CD4-positive, CD25-positive, alpha-beta regulatory T cell (primary cell): ENCODE measurements at regions not wholly inside any gene's neighbourhood (a gene's known extent, or its start where the extent isn't known, plus 50 kb on each side); places are given as distances from the start of the nearest gene placed in this dataset.
"Not testable (repeated sequence)": the region's sequence is repeated elsewhere in the genome, so short reads cannot be mapped to it uniquely, and the experiment has no call there.

Experiments
- ATAC-seq, 2 donors: fragments of 150-1000 bp; cut with Tn5 transposase; one replicate each; pipeline ENCODE4 v1.10.0; 2021; ENCODE audit warnings: low read depth in 2 of 2, moderate number of reproducible peaks in 2 of 2, moderate library complexity in 1 of 2
- DNase-seq, 3 donors: peaks; one replicate each; pipeline versions ENCODE4 v3.0.0 to v3.0.0-alpha.2; 2012 to 2022; ENCODE audit warnings: mixed read lengths in 1 of 3
- H3K27ac ChIP-seq: one replicate; pipeline ENCODE4 v1.7.0; 2013; ENCODE audit warnings: mild to moderate bottlenecking, low read length; ENCODE audit not compliant: insufficient read depth, poor library complexity, severe bottlenecking
- H3K27me3 ChIP-seq: one replicate; pipeline ENCODE4 v1.7.0; 2013; ENCODE audit warnings: low read length; ENCODE audit not compliant: control insufficient read depth, insufficient read depth
- H3K36me3 ChIP-seq: one replicate; pipeline ENCODE4 v1.7.0; 2013; ENCODE audit warnings: mild to moderate bottlenecking, low read length, moderate library complexity; ENCODE audit not compliant: control insufficient read depth, insufficient read depth
- H3K4me1 ChIP-seq: 2 replicates; pipeline ENCODE4 v1.7.0; 2013; ENCODE audit warnings: mild to moderate bottlenecking, low read length; ENCODE audit not compliant: insufficient read depth, control insufficient read depth, poor library complexity, severe bottlenecking
- H3K4me3 ChIP-seq: one replicate; pipeline ENCODE4 v1.7.0; 2013; ENCODE audit warnings: low read depth, mild to moderate bottlenecking, low read length, moderate library complexity
- H3K9me3 ChIP-seq, 2 experiments: 1 replicate in 1 of 2; 2 replicates in 1 of 2; pipeline ENCODE4 v1.7.0; 2013; ENCODE audit warnings: low read length in 2 of 2, mild to moderate bottlenecking in 1 of 2, moderate library complexity in 1 of 2; ENCODE audit not compliant: control insufficient read depth in 2 of 2
- H3K27ac Mint-ChIP-seq, 3 donors: one replicate each; pipeline ENCODE4 v1.8.0; 2020 to 2022; ENCODE audit warnings: mild to moderate bottlenecking in 3 of 3, mixed read lengths in 3 of 3, moderate library complexity in 2 of 3
- H3K27me3 Mint-ChIP-seq: one replicate; pipeline ENCODE4 v1.8.0; 2022; ENCODE audit warnings: mild to moderate bottlenecking, mixed read lengths
- H3K36me3 Mint-ChIP-seq: one replicate; pipeline ENCODE4 v1.8.0; 2020; ENCODE audit warnings: mixed read lengths
- H3K4me1 Mint-ChIP-seq, 4 donors: one replicate each; pipeline ENCODE4 v1.8.0; 2020 to 2022; ENCODE audit warnings: mixed read lengths in 4 of 4, mild to moderate bottlenecking in 1 of 4
- H3K4me3 Mint-ChIP-seq, 4 donors: one replicate each; pipeline ENCODE4 v1.8.0; 2020 to 2022; ENCODE audit warnings: mild to moderate bottlenecking in 4 of 4, mixed read lengths in 4 of 4, moderate library complexity in 3 of 4
- H3K9me3 Mint-ChIP-seq, 7 donors: one replicate each; pipeline ENCODE4 v1.8.0; 2020 to 2022; ENCODE audit warnings: mixed read lengths in 7 of 7, mild to moderate bottlenecking in 3 of 7, moderate library complexity in 2 of 7

DNA sequence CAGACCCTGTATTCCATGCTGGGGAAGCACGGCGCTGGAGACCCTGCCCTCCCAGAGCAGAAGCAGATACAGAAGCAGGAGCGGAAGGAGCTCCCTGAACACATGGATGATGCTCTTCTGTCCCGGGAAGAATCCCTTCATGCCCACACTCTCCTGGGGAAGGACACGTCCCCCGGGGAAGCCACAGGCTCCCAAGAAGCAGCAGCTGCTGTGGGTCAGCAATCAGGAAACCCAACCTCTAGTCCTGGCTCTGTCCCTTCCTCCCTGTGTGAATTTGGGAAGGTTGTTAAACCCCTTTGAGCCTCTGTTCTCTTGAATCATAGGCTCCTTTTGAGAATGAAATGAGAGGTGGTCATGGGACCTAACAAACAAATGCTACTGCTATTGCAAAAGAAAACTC lies 176.2 kb upstream of the TPM1 start:
- Mint-ChIP-seq H3K27me3 (peaks cover 5% of the 10 kb centered on the region), H3K4me3 (no peak overlapping the region), H3K9me3 (peaks cover 0 to 3% (median 0%) of the 10 kb centered on the region in 7 donors), H3K4me1 (no peaks in the 10 kb centered on the region), H3K27ac (no peak overlapping the region), H3K36me3 (no peaks in the 10 kb centered on the region)
- ATAC-seq (no peak), DNase-seq (no peak)
- no peaks in the 10 kb centered on the region for H3K4me1 ChIP-seq
- no peaks in the 10 kb centered on the region for H3K9me3 ChIP-seq
- H3K36me3 ChIP-seq = no peaks in the 10 kb centered on the region
- H3K27me3 ChIP-seq = no peaks in the 10 kb centered on the region
- H3K4me3 ChIP-seq = no peak overlapping the region
- no peak overlapping the region for H3K27ac ChIP-seq

DNA sequence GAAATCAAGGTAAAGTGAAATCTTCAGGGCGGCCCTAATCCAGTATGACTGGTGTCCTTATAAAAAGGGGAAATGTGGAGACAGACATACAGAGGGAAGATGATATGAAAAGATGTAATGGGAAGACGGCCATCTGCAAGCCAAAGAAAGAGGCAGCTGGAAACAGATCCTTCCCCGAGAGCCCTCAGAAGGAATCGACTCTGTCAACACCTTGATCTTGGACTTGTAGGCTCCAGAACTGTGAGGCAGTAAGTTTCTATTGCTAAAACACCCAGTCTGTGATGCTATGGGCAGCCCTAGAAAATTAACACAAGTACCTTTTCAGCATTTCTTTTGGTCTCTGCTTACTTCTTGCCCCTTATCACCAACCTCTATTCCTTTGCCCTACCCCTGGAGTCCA lies 174.7 kb upstream of the TPM1 start:
- Histone ChIP-seq H3K4me1 (no peaks in the 10 kb centered on the region), H3K36me3 (no peaks in the 10 kb centered on the region), H3K27ac (no peak overlapping the region), H3K9me3 (no peaks in the 10 kb centered on the region), H3K4me3 (no peak overlapping the region), H3K27me3 (no peaks in the 10 kb centered on the region)
- Mint-ChIP-seq H3K36me3 (no peaks in the 10 kb centered on the region), H3K4me1 (no peaks in the 10 kb centered on the region), H3K4me3 (no peak overlapping the region), H3K27ac (no peak overlapping the region), H3K27me3 (peaks cover 5% of the 10 kb centered on the region), H3K9me3 (peaks cover 0 to 3% (median 0%) of the 10 kb centered on the region in 7 donors)
- DNase-seq (no peak), ATAC-seq (no peak)

DNA sequence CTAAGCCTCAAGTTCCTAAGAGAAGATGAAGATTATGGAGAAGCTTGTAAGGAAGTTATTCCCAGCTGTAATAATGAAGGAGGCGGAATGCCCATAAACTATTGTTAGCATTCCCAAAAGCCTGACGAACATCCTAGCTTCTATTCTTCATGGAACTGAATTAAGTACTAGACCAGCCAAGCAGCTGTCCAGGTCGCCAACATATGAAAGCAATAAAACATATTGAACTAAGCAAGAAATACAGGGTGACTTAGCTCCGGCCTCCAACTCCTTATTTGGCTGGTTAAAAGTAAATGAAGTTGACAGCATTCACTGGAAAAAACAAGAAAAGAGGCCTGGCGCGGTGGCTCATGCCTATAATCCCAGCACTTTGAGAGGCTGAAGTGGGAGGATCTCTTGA lies 174.0 kb upstream of the TPM1 start:
- Mint-ChIP-seq H3K27me3 (peaks cover 5% of the 10 kb centered on the region), H3K9me3 (peaks cover 0 to 3% (median 0%) of the 10 kb centered on the region in 7 donors), H3K4me1 (no peaks in the 10 kb centered on the region), H3K4me3 (no peak overlapping the region), H3K36me3 (no peaks in the 10 kb centered on the region), H3K27ac (no peak overlapping the region)
- Histone ChIP-seq H3K4me3 (no peak overlapping the region), H3K27me3 (no peaks in the 10 kb centered on the region), H3K4me1 (no peaks in the 10 kb centered on the region), H3K9me3 (no peaks in the 10 kb centered on the region), H3K36me3 (no peaks in the 10 kb centered on the region), H3K27ac (no peak overlapping the region)
- ATAC-seq (no peak), DNase-seq (no peak)

DNA sequence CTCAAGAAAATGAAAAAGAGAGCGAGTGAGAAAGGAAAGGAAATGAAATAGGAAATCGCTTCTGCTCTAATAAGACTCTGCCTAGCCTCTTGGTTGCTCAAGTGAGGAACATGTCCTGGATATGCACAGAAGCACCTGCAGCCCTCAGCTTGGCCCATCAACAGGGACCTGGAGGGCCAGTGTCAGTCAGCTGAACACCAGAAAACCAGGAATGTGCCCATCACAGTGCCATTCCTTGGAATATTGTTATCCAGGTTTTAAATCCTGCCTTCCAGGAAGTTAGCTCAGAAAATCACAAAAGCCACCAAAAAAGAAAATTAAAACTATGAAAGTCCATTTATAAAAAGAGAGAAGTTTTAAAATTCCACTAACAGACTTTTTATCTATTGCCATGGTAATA lies 173.4 kb upstream of the TPM1 start:
- H3K27me3 ChIP-seq = no peaks in the 10 kb centered on the region
- Mint-ChIP-seq H3K36me3 (no peaks in the 10 kb centered on the region), H3K4me1 (no peaks in the 10 kb centered on the region), H3K27ac (no peak overlapping the region), H3K9me3 (peaks cover 0 to 3% (median 0%) of the 10 kb centered on the region in 7 donors), H3K4me3 (no peak overlapping the region), H3K27me3 (peaks cover 5% of the 10 kb centered on the region)
- no peak overlapping the region for H3K4me3 ChIP-seq
- H3K36me3 ChIP-seq = no peaks in the 10 kb centered on the region
- DNase-seq (no peak), ATAC-seq (no peak)
- no peaks in the 10 kb centered on the region for H3K9me3 ChIP-seq
- no peaks in the 10 kb centered on the region for H3K4me1 ChIP-seq
- H3K27ac ChIP-seq = no peak overlapping the region

DNA sequence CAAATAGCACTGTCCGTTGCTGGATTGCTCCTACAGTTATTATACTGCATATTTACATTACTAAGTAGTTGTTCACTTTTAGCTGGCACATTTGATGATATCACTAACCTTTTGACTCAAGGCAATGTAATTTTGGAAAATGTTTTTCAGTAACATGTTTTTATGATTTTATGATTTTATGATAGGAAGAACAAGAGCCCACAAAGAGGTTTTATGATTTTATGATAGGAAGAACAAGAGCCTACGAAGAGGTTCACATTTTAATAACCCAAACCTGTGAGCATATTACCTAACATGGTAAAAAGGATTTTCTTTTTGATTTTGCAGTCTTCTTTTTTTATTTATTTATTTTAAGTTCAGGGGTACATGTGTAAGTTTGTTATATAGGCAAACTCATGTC lies 172.3 kb upstream of the TPM1 start:
- H3K27me3 ChIP-seq = no peaks in the 10 kb centered on the region
- Mint-ChIP-seq H3K4me3 (no peak overlapping the region), H3K27ac (no peak overlapping the region), H3K9me3 (peaks cover 0 to 3% (median 0%) of the 10 kb centered on the region in 7 donors), H3K27me3 (peaks cover 5% of the 10 kb centered on the region), H3K4me1 (no peaks in the 10 kb centered on the region), H3K36me3 (no peaks in the 10 kb centered on the region)
- H3K4me1 ChIP-seq = no peaks in the 10 kb centered on the region
- DNase-seq (no peak), ATAC-seq (no peak)
- no peaks in the 10 kb centered on the region for H3K36me3 ChIP-seq
- H3K27ac ChIP-seq = no peak overlapping the region
- H3K9me3 ChIP-seq = no peaks in the 10 kb centered on the region
- H3K4me3 ChIP-seq = no peak overlapping the region

DNA sequence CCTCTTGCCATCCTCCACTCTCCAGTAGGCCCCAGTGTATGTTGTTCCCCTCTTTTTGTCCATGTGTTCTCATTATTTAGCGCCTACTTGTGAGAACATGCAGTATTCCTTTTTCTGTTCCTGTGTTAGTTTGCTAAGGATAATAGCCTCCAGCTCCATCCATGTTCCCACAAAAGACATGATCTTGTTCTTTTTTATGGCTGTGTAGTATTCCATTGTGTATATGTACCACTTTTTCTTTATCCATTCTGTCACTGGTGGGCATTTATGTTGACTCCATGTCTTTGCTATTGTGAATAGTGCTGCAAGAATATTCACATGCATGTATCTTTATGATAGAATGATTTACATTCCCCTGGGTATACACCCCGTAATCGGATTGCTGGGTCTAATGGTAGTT lies 171.8 kb upstream of the TPM1 start:
- not testable (repeated sequence) for H3K27me3 Mint-ChIP-seq, H3K4me3 ChIP-seq, H3K4me3 Mint-ChIP-seq, H3K9me3 Mint-ChIP-seq, DNase-seq, H3K36me3 Mint-ChIP-seq, H3K27ac ChIP-seq, H3K9me3 ChIP-seq, H3K36me3 ChIP-seq, H3K27ac Mint-ChIP-seq, H3K4me1 Mint-ChIP-seq, H3K27me3 ChIP-seq, ATAC-seq, H3K4me1 ChIP-seq

DNA sequence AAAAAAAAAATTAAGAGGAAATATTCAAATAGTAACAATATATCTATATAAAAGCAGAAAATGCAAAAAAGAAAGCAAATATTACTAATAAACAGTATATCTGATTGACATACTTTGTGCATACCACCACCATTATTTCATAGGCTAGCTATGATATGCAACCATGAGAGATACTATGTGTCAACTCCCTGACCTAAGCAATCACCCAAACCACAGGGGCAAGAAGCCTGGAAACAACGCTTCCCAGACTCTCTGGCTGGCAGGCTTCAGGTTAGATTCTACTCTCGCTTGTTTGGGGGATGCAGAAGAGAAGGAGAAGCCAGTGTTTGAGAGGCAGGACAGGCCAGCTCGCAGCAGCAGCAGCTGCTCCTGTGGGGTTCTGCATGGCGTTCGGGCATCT lies 169.3 kb upstream of the TPM1 start:
- H3K27me3 Mint-ChIP-seq = peaks cover 4% of the 10 kb centered on the region
- no peaks in the 10 kb centered on the region for H3K4me1 Mint-ChIP-seq

DNA sequence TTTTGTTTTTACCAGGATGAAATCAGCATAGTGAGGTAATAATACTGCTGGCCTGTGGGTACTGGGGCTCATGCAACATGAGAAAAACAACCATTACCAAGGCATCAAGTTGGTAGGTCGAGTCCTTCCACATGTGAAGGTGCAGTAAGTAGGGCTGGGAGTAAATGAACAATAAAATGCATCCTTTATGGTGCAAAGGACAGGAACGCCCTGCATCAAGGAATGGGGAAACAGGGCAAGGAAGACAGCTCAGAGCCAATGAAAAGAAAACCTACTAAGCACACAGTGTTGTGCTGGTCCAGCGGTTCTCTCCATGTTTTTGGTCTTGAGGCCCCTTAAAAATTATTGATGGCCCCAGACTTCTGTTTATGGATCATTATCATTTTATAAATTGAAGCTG lies 168.5 kb upstream of the TPM1 start:
- Mint-ChIP-seq H3K9me3 (peaks cover 0 to 3% (median 0%) of the 10 kb centered on the region in 7 donors), H3K27ac (no peak overlapping the region), H3K36me3 (no peaks in the 10 kb centered on the region), H3K27me3 (peaks cover 4% of the 10 kb centered on the region), H3K4me3 (no peak overlapping the region), H3K4me1 (no peaks in the 10 kb centered on the region)
- no peak overlapping the region for H3K4me3 ChIP-seq
- no peaks in the 10 kb centered on the region for H3K36me3 ChIP-seq
- ATAC-seq (no peak), DNase-seq (no peak)
- no peak overlapping the region for H3K27ac ChIP-seq
- H3K9me3 ChIP-seq = no peaks in the 10 kb centered on the region
- H3K4me1 ChIP-seq = no peaks in the 10 kb centered on the region
- H3K27me3 ChIP-seq = no peaks in the 10 kb centered on the region

More for the DNA sequence above, 169.3 kb upstream of the TPM1 start:
- no peak overlapping the region for H3K27ac ChIP-seq
- Mint-ChIP-seq H3K36me3 (no peaks in the 10 kb centered on the region), H3K27ac (no peak overlapping the region), H3K9me3 (peaks cover 0 to 3% (median 0%) of the 10 kb centered on the region in 7 donors), H3K4me3 (no peak overlapping the region)
- ATAC-seq (no peak), DNase-seq (no peak)
- no peaks in the 10 kb centered on the region for H3K36me3 ChIP-seq
- H3K27me3 ChIP-seq = no peaks in the 10 kb centered on the region
- no peak overlapping the region for H3K4me3 ChIP-seq
- H3K9me3 ChIP-seq = no peaks in the 10 kb centered on the region
- no peaks in the 10 kb centered on the region for H3K4me1 ChIP-seq
